GM21447 (cell line): ENCODE measurements at regions not wholly inside any gene's neighbourhood (a gene's known extent, or its start where the extent isn't known, plus 50 kb on each side); places are given as distances from the start of the nearest gene placed in this dataset.
A peak's percentile ranks its signal among the peaks of the same experiment; 100 is the strongest.
"Not testable (repeated sequence)": the region's sequence is repeated elsewhere in the genome, so short reads cannot be mapped to it uniquely, and the experiment has no call there.

Experiments
- ATAC-seq: cut with Tn5 transposase; IDR thresholded peaks from one replicate; pipeline ENCODE4 v1.9.1; 2021; ENCODE audit not compliant: unreplicated experiment

DNA sequence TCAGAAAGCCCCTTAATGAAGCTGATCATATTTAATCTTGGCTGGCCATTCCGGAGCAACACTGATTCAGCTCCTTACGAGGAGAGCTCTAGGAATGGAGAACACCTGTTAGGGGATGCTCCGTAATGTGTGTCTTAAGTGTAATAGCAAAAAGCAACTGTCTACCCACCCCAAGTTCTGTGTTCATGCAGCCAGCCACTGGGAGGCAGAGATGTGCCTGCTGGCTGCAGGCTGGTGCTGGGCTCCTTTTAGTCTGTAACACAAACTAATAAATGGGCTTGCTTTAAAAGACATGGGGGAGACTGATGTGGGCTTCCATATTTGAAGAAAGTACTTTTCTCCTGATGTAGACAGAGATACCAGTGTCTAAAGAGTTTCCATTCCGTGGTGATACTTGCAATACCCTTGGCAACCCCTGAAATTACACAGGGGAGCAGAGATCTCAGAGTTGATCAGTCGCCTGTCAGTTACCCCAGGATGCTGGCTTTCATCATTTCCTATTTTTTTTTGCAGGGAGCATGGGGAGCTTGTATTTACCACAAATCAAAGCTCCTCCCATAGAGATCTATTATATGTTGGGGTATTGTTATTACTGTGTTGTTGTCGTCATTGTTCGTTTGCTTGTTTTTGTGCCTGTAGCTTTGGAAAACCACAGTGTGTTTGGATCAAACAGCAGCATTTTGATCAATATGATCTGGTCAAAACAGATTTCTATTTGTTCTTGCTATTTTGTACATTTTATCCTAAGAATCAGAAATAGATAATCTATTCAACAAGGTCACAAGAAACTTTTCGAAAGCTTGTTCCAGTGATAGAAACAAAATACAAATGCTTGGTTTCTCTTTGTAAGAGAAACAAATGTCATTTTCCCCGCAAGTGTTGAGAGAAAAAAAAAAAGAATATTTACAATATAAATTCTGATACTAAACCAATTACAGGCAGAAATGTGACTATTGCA lies 65.8 kb downstream of the MTX3 start:
- no peak for ATAC-seq

- no peak for ATAC-seq
Measured at GRCh38 chr5:79923431-79923830, 67.6 kb downstream of the MTX3 start.

DNA sequence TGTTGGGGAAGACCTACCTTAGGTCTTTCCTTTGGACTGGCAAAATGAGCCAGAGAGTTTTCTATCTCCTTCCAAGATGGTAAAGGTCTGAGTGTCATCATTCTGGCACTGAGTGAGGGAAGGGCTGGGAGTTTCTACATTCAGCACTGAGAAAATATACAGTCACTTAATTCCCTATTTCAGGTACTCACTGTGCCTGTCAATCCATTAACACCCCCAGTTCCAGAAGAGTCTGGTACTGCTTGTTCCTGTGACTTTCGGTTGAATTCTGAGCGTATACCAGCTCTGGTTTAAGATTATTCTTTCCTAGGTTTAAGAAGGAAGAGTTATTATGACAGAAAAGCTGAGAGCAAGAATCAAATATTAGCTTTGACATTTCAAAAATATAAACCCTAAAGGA lies 68.4 kb downstream of the MTX3 start:
- ATAC-seq, result no peak

GRCh38 chr5:79907452-79907851 lies 83.6 kb downstream of the MTX3 start:
- not testable (repeated sequence) for ATAC-seq

GRCh38 chr5:79902571-79902970 lies 88.5 kb downstream of the MTX3 start:
- ATAC-seq, result not testable (repeated sequence)

- ATAC-seq, result no peak
Measured at GRCh38 chr5:79901631-79902030, 89.4 kb downstream of the MTX3 start.

- no peak for ATAC-seq
Measured at GRCh38 chr5:79898611-79899010, 92.5 kb downstream of the MTX3 start.

GRCh38 chr5:79893976-79894375 lies 97.1 kb downstream of the MTX3 start:
- no peak for ATAC-seq

DNA sequence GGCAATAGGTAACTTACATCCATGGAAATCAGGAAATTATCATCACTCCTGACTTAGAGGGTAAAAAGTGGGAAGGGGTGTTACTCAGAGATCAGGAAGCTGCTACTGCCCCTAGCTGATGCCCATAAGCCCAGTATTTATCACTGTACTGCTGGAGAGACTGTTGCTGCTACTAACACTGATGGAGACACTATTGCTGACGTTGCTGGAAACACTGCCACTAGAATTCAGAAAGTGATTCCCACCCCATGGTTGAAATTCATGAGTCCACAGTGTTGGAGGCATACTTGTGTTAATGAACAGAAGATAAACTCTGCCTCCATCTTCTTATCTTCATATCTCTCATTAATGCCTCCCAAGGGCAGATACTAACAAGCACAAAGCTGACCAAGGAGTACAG lies 97.6 kb downstream of the MTX3 start:
- ATAC-seq, result no peak

GRCh38 chr5:79890930-79891249 lies 100.2 kb downstream of the MTX3 start:
- ATAC-seq, result no peak

- no peak for ATAC-seq
Measured at GRCh38 chr5:79890119-79890929, 100.7 kb downstream of the MTX3 start.

DNA sequence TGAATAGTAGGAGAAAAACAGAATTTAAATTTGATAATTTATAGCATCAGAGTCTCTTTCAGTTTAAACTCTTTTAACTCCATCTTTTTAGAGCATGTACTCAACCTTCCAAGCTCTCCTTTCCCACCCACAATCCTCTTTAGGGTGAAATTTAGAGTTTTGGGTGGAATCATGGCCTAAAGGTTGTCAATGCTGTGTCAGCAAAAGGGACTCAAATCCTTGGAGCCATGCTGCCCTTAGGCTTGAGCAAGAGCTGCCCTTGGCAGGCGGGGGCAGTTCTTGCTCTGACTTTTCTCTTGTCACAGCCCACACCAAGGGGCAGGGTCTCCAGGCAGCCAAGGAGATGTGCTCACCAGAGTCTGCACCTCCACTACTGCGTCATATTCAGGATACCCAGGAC lies 102.4 kb downstream of the MTX3 start:
- ATAC-seq, result no peak

- peak; percentile 81 for ATAC-seq
Measured at GRCh38 chr5:79886925-79887655, 104.0 kb downstream of the MTX3 start.

DNA sequence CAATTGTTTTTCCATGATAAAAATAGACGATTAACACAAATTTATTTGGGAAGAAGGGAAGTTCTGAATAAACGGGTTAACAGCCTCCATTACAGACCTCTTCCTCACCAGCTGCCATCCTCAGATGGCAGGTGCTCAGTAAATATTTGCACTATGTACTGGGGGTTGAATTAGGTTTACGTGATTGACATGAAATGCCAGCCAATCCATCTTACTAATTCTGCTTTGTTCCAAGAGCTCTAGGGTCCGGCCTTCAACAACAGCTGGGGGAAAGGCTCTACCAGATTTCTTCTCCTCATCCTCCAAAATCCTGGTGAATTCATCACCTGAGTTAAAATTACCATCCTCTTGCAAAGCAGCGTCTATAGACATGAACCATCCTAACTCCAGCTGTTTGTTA lies 104.6 kb downstream of the MTX3 start:
- no peak for ATAC-seq

GRCh38 chr5:79879880-79880279 lies 111.2 kb downstream of the MTX3 start:
- not testable (repeated sequence) for ATAC-seq

GRCh38 chr5:79878721-79879336 lies 112.2 kb downstream of the MTX3 start:
- no peak for ATAC-seq

GRCh38 chr5:79878136-79878679 lies 112.9 kb downstream of the MTX3 start:
- no peak for ATAC-seq

DNA sequence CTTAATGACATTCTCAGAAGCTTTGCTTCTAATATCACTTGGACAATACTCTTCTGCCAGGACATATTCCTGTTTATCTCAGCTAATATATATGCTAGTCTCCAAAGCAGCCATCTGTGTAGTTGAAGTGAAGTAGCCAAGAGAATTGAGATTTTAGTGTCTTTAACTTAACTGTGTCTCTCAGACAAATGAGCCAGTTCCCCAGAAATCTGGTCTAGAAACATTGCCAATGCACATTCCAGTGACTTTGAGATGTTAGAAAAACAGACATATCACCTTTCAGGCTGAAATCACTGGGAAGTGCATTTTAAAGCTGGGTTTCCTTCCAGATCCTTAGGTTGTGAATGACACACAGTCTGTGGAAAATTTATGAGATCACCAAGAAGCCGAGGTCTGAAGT lies 114.6 kb downstream of the MTX3 start:
- ATAC-seq, result no peak

DNA sequence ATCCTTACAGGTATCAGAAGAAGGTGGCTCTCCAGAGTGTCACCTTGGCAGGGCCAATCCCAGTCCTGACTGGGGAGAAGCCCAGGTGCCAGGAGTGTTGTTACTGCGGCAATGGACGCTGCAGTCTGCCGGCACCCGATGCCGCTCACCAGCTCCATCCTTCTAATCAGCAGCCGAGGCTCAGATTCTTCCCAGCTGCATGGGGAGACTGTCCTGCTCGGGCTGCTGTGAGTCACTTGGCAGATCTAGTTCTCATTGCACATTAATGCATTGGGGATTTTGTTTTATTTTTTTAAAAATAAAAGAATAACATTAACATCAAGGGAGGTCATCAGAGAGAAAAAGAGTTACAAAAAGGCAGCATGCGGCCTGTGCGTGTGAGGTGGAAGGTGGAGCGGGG lies 115.8 kb downstream of the MTX3 start:
- no peak for ATAC-seq

DNA sequence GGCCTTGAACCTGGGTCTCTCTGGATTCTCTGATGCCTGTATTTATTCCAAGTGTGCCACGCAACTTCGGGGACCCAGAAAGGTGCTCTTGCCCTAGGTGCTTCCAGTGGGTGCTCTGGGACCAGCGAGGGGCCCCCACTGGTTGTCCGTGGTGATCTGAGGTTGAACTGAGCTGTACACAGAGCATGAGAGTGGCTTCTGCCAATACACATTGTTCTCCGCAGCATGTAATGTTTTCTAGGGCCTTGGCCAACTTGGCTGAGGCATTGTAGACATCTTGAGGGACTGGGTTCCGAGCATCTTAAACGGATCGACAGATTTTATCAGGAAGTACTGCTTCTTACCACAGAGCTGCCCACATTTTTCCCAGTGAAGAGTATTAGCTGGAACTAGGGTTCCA lies 117.9 kb downstream of the MTX3 start:
- ATAC-seq, result no peak

GRCh38 chr5:79872291-79872690 lies 118.8 kb downstream of the MTX3 start:
- no peak for ATAC-seq
